ENCODE measurements at regions not wholly inside any gene's neighbourhood (a gene's known extent, or its start where the extent isn't known, plus 50 kb on each side); places are given as distances from the start of the nearest gene placed in this dataset.

GRCh38 chr18:70469916-70470315 lies 181.1 kb downstream of the SOCS6 start:
- H3K27ac ChIP-seq = no peak overlapping the region
- H3K9me3 Mint-ChIP-seq = no peaks in the 10 kb centered on the region

GRCh38 chr18:70468861-70469547 lies 180.2 kb downstream of the SOCS6 start:
- H3K27ac ChIP-seq = no peak overlapping the region

More at GRCh38 chr18:70469916-70470315, 181.1 kb downstream of the SOCS6 start:
- Histone ChIP-seq H3K4me1 (no peaks in the 10 kb centered on the region), H3F3A (ENCODE audit: low read depth) (peaks cover under 1% of the 10 kb centered on the region), H3K27me3 (no peaks in the 10 kb centered on the region), H3K79me2 (ENCODE audit: low read depth) (no peaks in the 10 kb centered on the region), H3K9me3 (ENCODE audit: low read depth) (no peaks in the 10 kb centered on the region), H2AFZ (replicated peaks) (peak overlapping the region; percentile 63), H3K4me3 (no peak overlapping the region), H4K20me1 (ENCODE audit: low read depth) (no peaks in the 10 kb centered on the region), H3K36me3 (no peaks in the 10 kb centered on the region), H3K4me2 (no peak overlapping the region), H3K9ac (no peak overlapping the region)
- Mint-ChIP-seq H3K36me3 (no peaks in the 10 kb centered on the region), H3K27ac (no peak overlapping the region), H3K27me3 (ENCODE audit: insufficient read depth, low read depth) (no peaks in the 10 kb centered on the region), H3K4me3 (no peak overlapping the region), H3K4me1 (peaks cover 7% of the 10 kb centered on the region)
- no peak for TF ChIP-seq CTCF (IDR thresholded peaks at IDR 0.05)
- TF ChIP-seq EZH2 (IDR thresholded peaks at IDR 0.05) = no peak
- TF ChIP-seq EZH2phosphoT487 (IDR thresholded peaks at IDR 0.05) = no peak
- DNase-seq (ENCODE audit: low spot score) = peak; percentile 8

GRCh38 chr18:70464343-70465114 lies 175.7 kb downstream of the SOCS6 start:
- H3K4me1 ChIP-seq = no peaks in the 10 kb centered on the region
- DNase-seq (ENCODE audit: low spot score) = peak; percentile 83
- H4K20me1 ChIP-seq (ENCODE audit: low read depth) = no peaks in the 10 kb centered on the region
- H3K36me3 ChIP-seq = no peaks in the 10 kb centered on the region
- peaks cover 7% of the 10 kb centered on the region for H3F3A ChIP-seq (ENCODE audit: low read depth)
- no peaks in the 10 kb centered on the region for H3K27me3 ChIP-seq
- H3K27ac ChIP-seq = no peak overlapping the region
- H3K4me3 ChIP-seq = peak overlapping the region; percentile 32
- peak overlapping the region; percentile 64 for H3K4me2 ChIP-seq
- Mint-ChIP-seq H3K4me3 (peak overlapping the region; percentile 85), H3K9me3 (no peaks in the 10 kb centered on the region), H3K27me3 (ENCODE audit: insufficient read depth, low read depth) (no peaks in the 10 kb centered on the region), H3K36me3 (no peaks in the 10 kb centered on the region), H3K4me1 (peaks cover 15% of the 10 kb centered on the region), H3K27ac (no peak overlapping the region)
- TF ChIP-seq EZH2phosphoT487 (IDR thresholded peaks at IDR 0.05) (no peak), CTCF (IDR thresholded peaks at IDR 0.05) (peak; percentile 55), EZH2 (IDR thresholded peaks at IDR 0.05) (no peak)
- no peaks in the 10 kb centered on the region for H3K79me2 ChIP-seq (ENCODE audit: low read depth)
- H2AFZ ChIP-seq (replicated peaks) = peak overlapping the region; percentile 70
- no peaks in the 10 kb centered on the region for H3K9me3 ChIP-seq (ENCODE audit: low read depth)
- no peak overlapping the region for H3K9ac ChIP-seq

More at GRCh38 chr18:70468861-70469547, 180.2 kb downstream of the SOCS6 start:
- Histone ChIP-seq H2AFZ (replicated peaks) (no peak overlapping the region), H3K9ac (no peak overlapping the region), H3K4me2 (no peak overlapping the region), H3K36me3 (no peaks in the 10 kb centered on the region), H3K4me3 (no peak overlapping the region), H3F3A (ENCODE audit: low read depth) (peaks cover 7% of the 10 kb centered on the region), H3K4me1 (no peaks in the 10 kb centered on the region), H3K79me2 (ENCODE audit: low read depth) (no peaks in the 10 kb centered on the region), H4K20me1 (ENCODE audit: low read depth) (no peaks in the 10 kb centered on the region), H3K27me3 (no peaks in the 10 kb centered on the region), H3K9me3 (ENCODE audit: low read depth) (no peaks in the 10 kb centered on the region)
- Mint-ChIP-seq H3K27me3 (ENCODE audit: insufficient read depth, low read depth) (no peaks in the 10 kb centered on the region), H3K36me3 (no peaks in the 10 kb centered on the region), H3K27ac (no peak overlapping the region), H3K4me1 (peaks cover 11% of the 10 kb centered on the region), H3K4me3 (no peak overlapping the region), H3K9me3 (no peaks in the 10 kb centered on the region)
- TF ChIP-seq CTCF (IDR thresholded peaks at IDR 0.05) (no peak), EZH2 (IDR thresholded peaks at IDR 0.05) (no peak), EZH2phosphoT487 (IDR thresholded peaks at IDR 0.05) (no peak)
- DNase-seq (ENCODE audit: low spot score) = no peak
